Thyroid gland (tissue), 4 donors: ENCODE measurements at regions not wholly inside any gene's neighbourhood (a gene's known extent, or its start where the extent isn't known, plus 50 kb on each side); places are given as distances from the start of the nearest gene placed in this dataset.

Source experiments
- DNase-seq, 2 donors: peaks; one replicate each; pipeline ENCODE4 v3.0.0-alpha.2; 2019
- H3K27ac ChIP-seq, 3 donors: fragments of 200-600 bp; sonication (generic); 1 replicate in 2 of 3; 2 replicates in 1 of 3; pipeline ENCODE4 v1.5.1; 2016 to 2019; ENCODE audit warnings: mild to moderate bottlenecking in 1 of 3, moderate library complexity in 1 of 3
- H3K27me3 ChIP-seq: fragments of 200-600 bp; sonication (generic); one replicate; pipeline ENCODE4 v1.5.1; 2019
- H3K36me3 ChIP-seq, 2 donors: fragments of 200-600 bp; sonication (generic); one replicate each; pipeline ENCODE4 v1.5.1; 2016 to 2019
- H3K4me1 ChIP-seq, 2 donors: fragments of 200-600 bp; sonication (generic); one replicate each; pipeline ENCODE4 v1.5.1; 2017 to 2019
- H3K4me3 ChIP-seq, 3 donors: fragments of 200-600 bp; sonication (generic); replicated peaks in 1 of 3; 1 replicate in 2 of 3; 2 replicates in 1 of 3; pipeline ENCODE4 v1.5.1; 2016; ENCODE audit warnings: mild to moderate bottlenecking in 1 of 3
- H3K9me3 ChIP-seq: fragments of 200-600 bp; sonication (generic); one replicate; pipeline ENCODE4 v1.5.1; 2017
- POLR2A ChIP-seq, 2 donors: fragments of 450-650 bp; IDR thresholded peaks; one replicate each; pipeline ENCODE4 v1.6.1; 2017; ENCODE audit warnings: antibody characterized with exemption in 2 of 2, mild to moderate bottlenecking in 2 of 2, moderate library complexity in 1 of 2
- WGBS, 2 donors: methylation state at CpG; one replicate each; pipeline ENCODE4 v1.1.5; 2017; 5-methylcytosine and 5-hydroxymethylcytosine counted together
- intact Hi-C: fragments of 100-400 bp; cut with DNase I; formaldehyde crosslinking; loops from one replicate; pipeline ENCODE4 v1.15.1; 2023
- TF ChIP-seq, protein P1 (sequence below), 6 experiments: fragments of 200-600 bp in 3 of 6; fragments of 450-650 bp in 3 of 6; sonication (generic) in 3 of 6; IDR thresholded peaks; one replicate each; pipeline ENCODE4 v1.5.1; 2016 to 2019; ENCODE audit warnings: antibody characterized with exemption in 6 of 6, mild to moderate bottlenecking in 2 of 6, inconsistent platforms in 1 of 6, moderate library complexity in 1 of 6

DNA sequence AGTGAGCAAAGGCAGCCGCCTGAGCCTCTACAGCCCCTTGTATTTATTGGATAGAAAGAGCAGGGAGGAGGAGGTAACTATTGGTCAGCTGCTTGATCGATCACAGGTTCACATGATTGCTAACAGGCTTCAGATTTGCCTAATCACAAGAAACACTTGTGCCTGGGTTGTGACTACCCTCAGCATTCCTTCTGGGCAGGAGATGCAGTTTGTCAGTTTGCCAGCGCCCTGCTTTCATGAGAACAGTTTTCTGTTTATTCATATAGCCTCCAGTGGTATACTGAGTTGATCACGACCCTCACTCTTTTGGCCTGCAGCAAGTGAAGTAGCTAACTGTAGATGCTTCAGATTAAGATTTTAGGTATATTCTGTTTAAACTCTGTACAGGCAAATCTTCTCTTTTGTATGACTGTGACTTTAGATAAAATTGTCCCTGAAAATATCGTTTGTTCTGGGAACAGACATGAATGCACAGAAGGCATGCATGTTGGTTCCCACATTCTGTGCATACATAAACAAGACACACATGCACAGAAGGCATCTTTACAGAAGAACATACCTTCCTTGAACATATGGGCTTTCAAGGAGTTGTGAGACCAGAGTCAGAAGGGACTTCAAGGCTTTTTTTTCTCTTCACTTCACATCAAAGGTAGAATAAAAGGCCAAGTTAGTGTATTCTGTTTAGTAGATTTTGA, 422.4 kb upstream of the STEAP1 start:
- H3K9me3 ChIP-seq: no peaks in the 10 kb centered on the region
- intact Hi-C loops: no loop called here
- no peaks in the 10 kb centered on the region for H3K36me3 ChIP-seq
- peak overlapping the region in 2 of 3 donors; percentile 50 to 58 for H3K27ac ChIP-seq
- H3K4me3 ChIP-seq: no peak overlapping the region
- 27 to 37% methylated on average over 5 of the region's 5 CpGs for WGBS, 2 donors
- TF ChIP-seq POLR2A (IDR thresholded peaks at IDR 0.05): peak in 1 of 2 donors; percentile 33
- TF ChIP-seq, protein P1, sequence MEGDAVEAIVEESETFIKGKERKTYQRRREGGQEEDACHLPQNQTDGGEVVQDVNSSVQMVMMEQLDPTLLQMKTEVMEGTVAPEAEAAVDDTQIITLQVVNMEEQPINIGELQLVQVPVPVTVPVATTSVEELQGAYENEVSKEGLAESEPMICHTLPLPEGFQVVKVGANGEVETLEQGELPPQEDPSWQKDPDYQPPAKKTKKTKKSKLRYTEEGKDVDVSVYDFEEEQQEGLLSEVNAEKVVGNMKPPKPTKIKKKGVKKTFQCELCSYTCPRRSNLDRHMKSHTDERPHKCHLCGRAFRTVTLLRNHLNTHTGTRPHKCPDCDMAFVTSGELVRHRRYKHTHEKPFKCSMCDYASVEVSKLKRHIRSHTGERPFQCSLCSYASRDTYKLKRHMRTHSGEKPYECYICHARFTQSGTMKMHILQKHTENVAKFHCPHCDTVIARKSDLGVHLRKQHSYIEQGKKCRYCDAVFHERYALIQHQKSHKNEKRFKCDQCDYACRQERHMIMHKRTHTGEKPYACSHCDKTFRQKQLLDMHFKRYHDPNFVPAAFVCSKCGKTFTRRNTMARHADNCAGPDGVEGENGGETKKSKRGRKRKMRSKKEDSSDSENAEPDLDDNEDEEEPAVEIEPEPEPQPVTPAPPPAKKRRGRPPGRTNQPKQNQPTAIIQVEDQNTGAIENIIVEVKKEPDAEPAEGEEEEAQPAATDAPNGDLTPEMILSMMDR (IDR thresholded peaks at IDR 0.05): no peak
- H3K27me3 ChIP-seq: no peaks in the 10 kb centered on the region
- peaks cover 7% of the 10 kb centered on the region in 2 donors for H3K4me1 ChIP-seq
- DNase-seq: peak; percentile 74 to 85

GRCh38 chr7:89738549-89738948, 415.7 kb upstream of the STEAP1 start:
- H3K9me3 ChIP-seq: no peaks in the 10 kb centered on the region
- H3K4me1 ChIP-seq: peaks cover 0 to 8% of the 10 kb centered on the region in 2 donors
- TF ChIP-seq, protein P1 (IDR thresholded peaks at IDR 0.05): no peak
- TF ChIP-seq POLR2A (IDR thresholded peaks at IDR 0.05): no peak
- no peaks in the 10 kb centered on the region for H3K27me3 ChIP-seq
- H3K27ac ChIP-seq: no peak overlapping the region
- 70 to 90% methylated on average over 2 of the region's 2 CpGs for whole genome bisulfite sequencing, 2 donors
- DNase-seq: no peak
- H3K36me3 ChIP-seq: no peaks in the 10 kb centered on the region
- intact Hi-C loops: no loop called here
- H3K4me3 ChIP-seq: no peak overlapping the region

GRCh38 chr7:89757910-89758309, 396.4 kb upstream of the STEAP1 start:
- intact Hi-C loops: no loop called here
- no peak for TF ChIP-seq POLR2A (IDR thresholded peaks at IDR 0.05)
- TF ChIP-seq, protein P1 (IDR thresholded peaks at IDR 0.05): no peak
- no peaks in the 10 kb centered on the region for H3K4me1 ChIP-seq

GRCh38 chr7:89760690-89761089, 393.6 kb upstream of the STEAP1 start:
- Histone ChIP-seq H3K9me3 (no peaks in the 10 kb centered on the region), H3K4me3 (no peak overlapping the region), H3K27ac (no peak overlapping the region), H3K36me3 (no peaks in the 10 kb centered on the region), H3K4me1 (no peaks in the 10 kb centered on the region), H3K27me3 (no peaks in the 10 kb centered on the region)
- intact Hi-C loops: no loop called here
- DNase-seq: no peak
- TF ChIP-seq POLR2A (IDR thresholded peaks at IDR 0.05): no peak
- TF ChIP-seq, protein P1 (IDR thresholded peaks at IDR 0.05): no peak
- 78 to 87% methylated on average over 3 of the region's 3 CpGs for WGBS, 2 donors

More at GRCh38 chr7:89757910-89758309, 396.4 kb upstream of the STEAP1 start:
- no peak overlapping the region for H3K27ac ChIP-seq
- H3K36me3 ChIP-seq: no peaks in the 10 kb centered on the region
- no peak overlapping the region for H3K4me3 ChIP-seq
- no peak for DNase-seq
- no peaks in the 10 kb centered on the region for H3K27me3 ChIP-seq
- no peaks in the 10 kb centered on the region for H3K9me3 ChIP-seq

GRCh38 chr7:89761173-89761572, 393.1 kb upstream of the STEAP1 start:
- 92 to 100% methylated on average over 1 of the region's 1 CpG for WGBS, 2 donors
- no peak for DNase-seq
- H3K4me3 ChIP-seq: no peak overlapping the region
- no peaks in the 10 kb centered on the region for H3K36me3 ChIP-seq
- intact Hi-C loops: no loop called here
- H3K27ac ChIP-seq: no peak overlapping the region
- no peaks in the 10 kb centered on the region for H3K9me3 ChIP-seq
- no peaks in the 10 kb centered on the region for H3K27me3 ChIP-seq
- TF ChIP-seq POLR2A (IDR thresholded peaks at IDR 0.05): no peak
- TF ChIP-seq, protein P1 (IDR thresholded peaks at IDR 0.05): no peak
- H3K4me1 ChIP-seq: no peaks in the 10 kb centered on the region
